Osteoblast (primary cell): ENCODE measurements at regions not wholly inside any gene's neighbourhood (a gene's known extent, or its start where the extent isn't known, plus 50 kb on each side); places are given as distances from the start of the nearest gene placed in this dataset.

Experiments
- DNase-seq: peaks from one replicate; pipeline ENCODE4 v3.0.0; 2011; ENCODE audit warnings: low spot score, mixed read lengths; ENCODE audit not compliant: insufficient read length; ENCODE audit errors: missing footprints
- H2AFZ ChIP-seq: 2 replicates; pipeline ENCODE4 v1.6.0; 2011; ENCODE audit warnings: mild to moderate bottlenecking, low read length
- H3K27ac ChIP-seq: 2 replicates; pipeline ENCODE4 v1.5.1; 2011; ENCODE audit warnings: mild to moderate bottlenecking, low read depth, low read length, moderate library complexity
- H3K27me3 ChIP-seq: 2 replicates; pipeline ENCODE4 v1.6.0; 2012; ENCODE audit warnings: mild to moderate bottlenecking, control low read depth, inconsistent platforms, low read length, moderate library complexity; ENCODE audit not compliant: insufficient read depth
- H3K36me3 ChIP-seq: 2 replicates; pipeline ENCODE4 v1.5.1; 2011; ENCODE audit warnings: mild to moderate bottlenecking, low read length, control low read depth, moderate library complexity; ENCODE audit not compliant: insufficient read depth
- H3K4me1 ChIP-seq: 2 replicates; pipeline ENCODE4 v1.5.1; 2011; ENCODE audit warnings: mild to moderate bottlenecking, low read length, control low read depth, moderate library complexity; ENCODE audit not compliant: insufficient read depth
- H3K4me2 ChIP-seq: 2 replicates; pipeline ENCODE4 v1.6.0; 2011; ENCODE audit warnings: mild to moderate bottlenecking, low read length; ENCODE audit not compliant: insufficient read depth
- H3K4me3 ChIP-seq: fragments of 200-600 bp; sonication (generic); 3 replicates; pipeline ENCODE4 v1.5.1; 2012; ENCODE audit warnings: mild to moderate bottlenecking, low read length, inconsistent platforms; ENCODE audit not compliant: insufficient read depth
- H3K79me2 ChIP-seq: 2 replicates; pipeline ENCODE4 v1.6.0; 2012; ENCODE audit warnings: mild to moderate bottlenecking, low read length, control low read depth, inconsistent platforms; ENCODE audit not compliant: insufficient read depth
- H3K9me3 ChIP-seq: 2 replicates; pipeline ENCODE4 v1.5.1; 2011; ENCODE audit warnings: low read depth, low read length, control low read depth
- H4K20me1 ChIP-seq: 2 replicates; pipeline ENCODE4 v1.6.0; 2012; ENCODE audit warnings: mild to moderate bottlenecking, low read length, control low read depth; ENCODE audit not compliant: insufficient read depth
- TF ChIP-seq, protein P1 (sequence below): IDR thresholded peaks from 2 replicates; pipeline ENCODE4 v1.5.1; 2011; ENCODE audit warnings: mild to moderate bottlenecking, low read depth, low read length, moderate library complexity; ENCODE audit errors: extremely low read depth

DNA sequence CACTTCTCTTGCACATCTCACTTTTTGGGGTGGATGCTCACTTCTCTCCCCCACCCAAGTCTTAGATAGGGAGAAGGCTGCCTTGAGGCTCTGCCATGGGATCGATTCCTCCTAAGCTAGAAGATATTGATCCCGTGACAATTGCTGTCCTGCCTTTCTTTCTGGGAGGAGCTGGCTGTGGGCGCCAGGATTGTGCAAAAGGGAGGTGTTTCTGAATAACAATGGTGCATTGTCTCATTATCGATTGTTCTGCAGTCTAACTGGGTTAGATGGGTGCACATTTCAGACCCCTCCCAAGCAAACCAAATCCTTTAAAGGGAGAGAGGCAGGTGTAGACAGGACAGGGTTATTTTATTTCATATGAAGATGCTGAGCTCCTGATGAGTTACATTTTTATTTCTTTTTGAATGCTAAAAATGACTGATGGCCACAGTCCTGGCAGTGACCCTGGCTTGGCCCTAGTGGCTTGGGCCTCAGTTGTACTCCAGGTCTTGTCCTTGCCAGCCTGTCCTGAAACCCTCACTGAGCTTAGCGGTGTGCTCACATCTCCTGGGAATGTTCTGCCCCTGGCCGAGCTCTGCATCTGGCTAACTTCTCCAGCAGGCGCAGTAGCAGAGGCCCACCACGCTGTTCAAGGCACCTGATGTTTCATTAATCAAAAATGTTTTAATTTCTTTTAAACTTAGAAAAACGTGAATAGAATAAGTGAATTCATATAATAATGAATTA is 99.0 kb upstream of the KAZN start:
- H3K27me3 ChIP-seq = peaks cover 5% of the 10 kb centered on the region
- H4K20me1 ChIP-seq = no peaks in the 10 kb centered on the region
- H3K4me2 ChIP-seq = no peak overlapping the region
- no peak overlapping the region for H2AFZ ChIP-seq
- H3K4me1 ChIP-seq = peaks cover 9% of the 10 kb centered on the region
- no peaks in the 10 kb centered on the region for H3K36me3 ChIP-seq
- no peak for DNase-seq
- H3K9me3 ChIP-seq = no peaks in the 10 kb centered on the region
- TF ChIP-seq, protein P1, sequence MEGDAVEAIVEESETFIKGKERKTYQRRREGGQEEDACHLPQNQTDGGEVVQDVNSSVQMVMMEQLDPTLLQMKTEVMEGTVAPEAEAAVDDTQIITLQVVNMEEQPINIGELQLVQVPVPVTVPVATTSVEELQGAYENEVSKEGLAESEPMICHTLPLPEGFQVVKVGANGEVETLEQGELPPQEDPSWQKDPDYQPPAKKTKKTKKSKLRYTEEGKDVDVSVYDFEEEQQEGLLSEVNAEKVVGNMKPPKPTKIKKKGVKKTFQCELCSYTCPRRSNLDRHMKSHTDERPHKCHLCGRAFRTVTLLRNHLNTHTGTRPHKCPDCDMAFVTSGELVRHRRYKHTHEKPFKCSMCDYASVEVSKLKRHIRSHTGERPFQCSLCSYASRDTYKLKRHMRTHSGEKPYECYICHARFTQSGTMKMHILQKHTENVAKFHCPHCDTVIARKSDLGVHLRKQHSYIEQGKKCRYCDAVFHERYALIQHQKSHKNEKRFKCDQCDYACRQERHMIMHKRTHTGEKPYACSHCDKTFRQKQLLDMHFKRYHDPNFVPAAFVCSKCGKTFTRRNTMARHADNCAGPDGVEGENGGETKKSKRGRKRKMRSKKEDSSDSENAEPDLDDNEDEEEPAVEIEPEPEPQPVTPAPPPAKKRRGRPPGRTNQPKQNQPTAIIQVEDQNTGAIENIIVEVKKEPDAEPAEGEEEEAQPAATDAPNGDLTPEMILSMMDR = no peak
- no peak overlapping the region for H3K27ac ChIP-seq
- H3K79me2 ChIP-seq = no peaks in the 10 kb centered on the region
- no peak overlapping the region for H3K4me3 ChIP-seq

DNA sequence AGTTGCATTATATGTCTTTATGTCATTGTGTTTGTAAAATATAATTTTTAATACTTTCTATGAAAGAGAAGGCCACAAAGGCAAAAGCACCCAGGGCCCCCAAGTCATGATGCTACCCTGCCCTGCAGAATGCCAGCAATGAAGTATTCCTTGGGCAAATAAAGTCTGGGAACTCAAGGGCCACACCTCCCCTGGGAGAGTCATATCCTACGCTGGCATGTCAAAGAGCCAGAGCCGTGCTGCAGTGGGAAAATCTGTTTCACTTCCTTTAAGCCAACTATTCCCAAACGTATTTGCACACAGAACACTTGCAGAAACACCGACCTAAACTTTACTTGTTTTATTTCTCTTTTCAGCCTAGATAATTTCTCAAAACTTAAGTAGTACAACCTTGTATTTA is 98.4 kb upstream of the KAZN start:
- Histone ChIP-seq H3K27me3 (peaks cover 5% of the 10 kb centered on the region), H3K4me3 (no peak overlapping the region), H3K36me3 (no peaks in the 10 kb centered on the region), H3K27ac (no peak overlapping the region), H3K9me3 (no peaks in the 10 kb centered on the region), H4K20me1 (no peaks in the 10 kb centered on the region), H2AFZ (no peak overlapping the region), H3K79me2 (no peaks in the 10 kb centered on the region), H3K4me2 (no peak overlapping the region), H3K4me1 (peaks cover 9% of the 10 kb centered on the region)
- TF ChIP-seq, protein P1 = no peak
- DNase-seq = no peak

DNA sequence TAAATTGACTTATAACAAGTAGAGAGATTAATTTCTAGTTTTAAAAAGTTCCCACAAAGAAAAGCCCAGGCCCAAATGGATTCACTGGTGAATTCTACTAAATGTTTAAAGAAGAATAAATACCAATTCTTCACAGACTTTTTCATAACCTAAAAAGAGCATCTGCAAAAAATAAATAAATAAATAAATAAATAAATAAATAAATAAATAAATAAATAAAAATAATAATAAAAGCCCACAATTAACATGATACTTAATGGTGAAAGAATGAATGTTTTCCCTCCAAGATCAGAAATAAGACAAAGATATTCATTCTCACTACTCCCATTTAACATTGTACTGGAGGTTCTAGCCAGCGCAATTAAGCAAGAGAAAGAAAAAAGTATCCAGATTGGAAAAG is 97.6 kb upstream of the KAZN start:
- no peak for DNase-seq
- Histone ChIP-seq H3K27me3 (peaks cover 5% of the 10 kb centered on the region), H3K9me3 (no peaks in the 10 kb centered on the region), H3K79me2 (no peaks in the 10 kb centered on the region), H3K4me2 (no peak overlapping the region), H3K36me3 (no peaks in the 10 kb centered on the region), H3K27ac (no peak overlapping the region), H3K4me1 (peaks cover 4% of the 10 kb centered on the region), H2AFZ (no peak overlapping the region), H3K4me3 (no peak overlapping the region), H4K20me1 (no peaks in the 10 kb centered on the region)
- TF ChIP-seq, protein P1 = no peak

DNA sequence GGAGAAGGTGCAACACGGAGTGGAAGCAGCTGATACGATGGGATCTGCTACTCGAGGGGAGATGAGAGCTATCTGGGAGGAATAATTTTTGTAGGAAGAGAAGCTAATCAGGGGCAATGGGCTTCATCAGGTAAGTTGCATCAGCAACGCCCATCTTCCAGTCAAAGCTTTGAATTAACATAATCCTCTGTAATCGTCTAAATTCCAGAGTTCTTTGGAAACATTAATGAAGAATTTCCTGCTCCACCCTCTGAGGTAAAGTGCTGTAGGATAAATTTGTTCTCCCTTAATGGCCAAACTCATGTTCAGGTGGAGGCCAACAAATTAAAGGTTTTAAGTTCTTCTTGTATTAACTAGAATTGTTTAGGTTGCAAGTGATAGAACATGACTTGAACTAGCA is 94.0 kb upstream of the KAZN start:
- H3K4me3 ChIP-seq = no peak overlapping the region
- TF ChIP-seq, protein P1 = no peak
- H3K27me3 ChIP-seq = peaks cover 5% of the 10 kb centered on the region
- H2AFZ ChIP-seq = no peak overlapping the region
- no peaks in the 10 kb centered on the region for H4K20me1 ChIP-seq
- no peaks in the 10 kb centered on the region for H3K4me1 ChIP-seq
- no peak for DNase-seq
- H3K4me2 ChIP-seq = no peak overlapping the region
- no peaks in the 10 kb centered on the region for H3K36me3 ChIP-seq
- no peaks in the 10 kb centered on the region for H3K9me3 ChIP-seq
- H3K27ac ChIP-seq = no peak overlapping the region
- no peaks in the 10 kb centered on the region for H3K79me2 ChIP-seq
